Gastrocnemius medialis (tissue), 4 donors: ENCODE measurements at regions not wholly inside any gene's neighbourhood (a gene's known extent, or its start where the extent isn't known, plus 50 kb on each side); places are given as distances from the start of the nearest gene placed in this dataset.

Experiments
- CTCF ChIP-seq, 5 experiments: fragments of 450-650 bp in 3 of 5; fragments of 200-600 bp in 2 of 5; sonication (generic) in 2 of 5; IDR thresholded peaks in 4 of 5; conservative IDR thresholded peaks in 1 of 5; 1 replicate in 4 of 5; 2 replicates in 1 of 5; pipeline ENCODE4 v1.5.1; 2016 to 2019; ENCODE audit warnings: antibody characterized with exemption in 5 of 5, mild to moderate bottlenecking in 3 of 5, moderate library complexity in 3 of 5
- POLR2A ChIP-seq, 2 donors: fragments of 450-650 bp; IDR thresholded peaks; one replicate each; pipeline ENCODE4 v1.6.1; 2017; ENCODE audit warnings: antibody characterized with exemption in 2 of 2, mild to moderate bottlenecking in 2 of 2, moderate library complexity in 2 of 2

GRCh38 chr18:30385684-30386083 is 656.9 kb downstream of the DSC3 start:
- no peak for TF ChIP-seq CTCF (IDR thresholded peaks at IDR 0.05 in 4 of 5, conservative IDR thresholded peaks at IDR 0.05 in 1 of 5)
- no peak for TF ChIP-seq POLR2A (IDR thresholded peaks at IDR 0.05)
